22Rv1 (cell line): ENCODE measurements at regions not wholly inside any gene's neighbourhood (a gene's known extent, or its start where the extent isn't known, plus 50 kb on each side); places are given as distances from the start of the nearest gene placed in this dataset.

Experiments used
- H3K27ac ChIP-seq: fragments of 450-650 bp; 2 replicates; pipeline ENCODE4 v1.5.1; 2017
- CTCF ChIP-seq: fragments of 450-650 bp; IDR thresholded peaks from 2 replicates; pipeline ENCODE4 v1.5.1; 2017; ENCODE audit warnings: mild to moderate bottlenecking
- ZFX ChIP-seq: fragments of 450-650 bp; IDR thresholded peaks from 2 replicates; pipeline ENCODE4 v1.6.1; 2017; ENCODE audit warnings: antibody characterized with exemption, borderline replicate concordance

- TF ChIP-seq CTCF, result no peak
- no peak for TF ChIP-seq ZFX
- H3K27ac ChIP-seq, result no peak overlapping the region
Measured at GRCh38 chr14:34027130-34027989, 76.5 kb upstream of the EGLN3 start.

GRCh38 chr14:34025325-34026017 is 74.6 kb upstream of the EGLN3 start:
- no peak overlapping the region for H3K27ac ChIP-seq
- TF ChIP-seq ZFX, result no peak
- TF ChIP-seq CTCF, result no peak

- TF ChIP-seq CTCF (no peak), ZFX (no peak)
- no peak overlapping the region for H3K27ac ChIP-seq
Measured at GRCh38 chr14:34024768-34025144, 73.9 kb upstream of the EGLN3 start.

- no peak for TF ChIP-seq CTCF
- H3K27ac ChIP-seq, result no peak overlapping the region
Measured at GRCh38 chr14:34023824-34024767, 73.2 kb upstream of the EGLN3 start.

DNA sequence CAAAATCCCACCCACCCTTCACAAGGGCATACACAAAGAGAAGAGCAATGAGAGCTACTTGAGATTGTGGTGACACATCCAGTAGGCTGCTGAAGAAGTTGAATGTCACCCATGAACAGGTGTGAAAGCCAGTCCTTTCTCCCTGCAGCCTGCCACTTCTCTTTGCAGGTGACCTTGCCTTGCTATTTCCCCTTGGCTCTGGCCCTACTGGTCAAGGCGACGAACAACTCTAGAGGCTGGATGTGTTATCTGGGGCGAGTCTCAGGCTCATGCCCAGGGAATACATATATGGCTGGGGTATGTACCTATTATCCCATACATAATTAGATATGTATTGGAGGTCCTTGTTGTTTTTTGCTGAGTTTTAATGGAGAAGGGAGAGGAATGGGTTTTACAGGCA is 70.2 kb upstream of the EGLN3 start:
- TF ChIP-seq ZFX, result no peak
- no peak for TF ChIP-seq CTCF

DNA sequence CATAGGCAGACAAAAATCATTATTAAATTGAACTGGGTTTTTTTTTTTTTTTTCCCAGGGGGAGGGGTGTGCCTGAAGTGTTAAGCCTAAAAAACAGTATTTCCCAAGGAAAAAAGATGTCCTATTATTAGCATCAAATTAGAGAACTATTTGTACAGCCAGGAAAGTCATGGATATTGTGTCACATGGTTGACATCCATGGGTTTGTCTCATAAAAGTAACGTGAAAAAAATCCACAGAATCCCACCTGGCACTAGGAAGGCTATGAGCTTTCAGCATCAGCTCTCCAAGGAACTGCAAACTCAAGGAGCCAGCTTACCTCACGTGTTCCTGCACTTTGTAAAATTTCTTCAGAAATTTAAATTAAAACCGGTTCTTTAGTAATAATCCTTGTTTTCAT is 69.1 kb upstream of the EGLN3 start:
- TF ChIP-seq ZFX (no peak), CTCF (no peak)
- H3K27ac ChIP-seq, result no peak overlapping the region

More for the DNA sequence above, 70.2 kb upstream of the EGLN3 start:
- no peak overlapping the region for H3K27ac ChIP-seq
